PC-9 (cell line): ENCODE measurements at regions not wholly inside any gene's neighbourhood (a gene's known extent, or its start where the extent isn't known, plus 50 kb on each side); places are given as distances from the start of the nearest gene placed in this dataset.

ENCODE experiments used
- BruUV-seq: library from RNA; stranded (reverse); fragments of 400-500 nt; replicated peaks from 2 replicates; lab custom pipeline; 2021; lab: Mats Ljungman, UMichigan
- CTCF ChIA-PET: fragments of 300-600 bp; sonication (Branson Sonifier 250); formaldehyde crosslinking; loops from one replicate; lab custom pipeline; 2022; ENCODE audit warnings: antibody characterized with exemption; lab: Charles Lee
- POLR2A ChIA-PET: fragments of 300-600 bp; sonication (Branson Sonifier 250); formaldehyde crosslinking; loops from one replicate; lab custom pipeline; 2022; ENCODE audit warnings: antibody characterized with exemption; ENCODE audit not compliant: unreplicated experiment; lab: Charles Lee
- DNase-seq, 2 experiments: peaks; one replicate each; pipeline versions ENCODE4 v3.0.0 to v3.0.0-alpha.2; 2015 to 2022; ENCODE audit warnings: mixed read lengths in 1 of 2
- H2AFZ ChIP-seq: fragments of 200-600 bp; sonication (generic); 2 replicates; pipeline ENCODE4 v1.8.1; 2017; ENCODE audit warnings: antibody characterized with exemption
- H3F3A ChIP-seq: fragments of 200-600 bp; sonication (generic); 2 replicates; pipeline ENCODE4 v1.8.1; 2017; ENCODE audit warnings: antibody characterized with exemption, mild to moderate bottlenecking, low read depth; ENCODE audit not compliant: insufficient read depth
- H3K27ac ChIP-seq: fragments of 200-600 bp; sonication (generic); 2 replicates; pipeline ENCODE4 v1.6.1; 2016; ENCODE audit warnings: mixed run types
- H3K27me3 ChIP-seq: fragments of 200-600 bp; sonication (generic); 2 replicates; pipeline ENCODE4 v1.6.1; 2016; ENCODE audit warnings: low read depth, mixed run types; ENCODE audit not compliant: insufficient read depth
- H3K36me3 ChIP-seq: fragments of 200-600 bp; sonication (generic); 2 replicates; pipeline ENCODE4 v1.6.1; 2016; ENCODE audit warnings: low read depth, mixed run types
- H3K4me1 ChIP-seq: fragments of 200-600 bp; sonication (generic); replicated peaks from 2 replicates; pipeline ENCODE4 v1.6.1; 2016; ENCODE audit warnings: mixed run types; ENCODE audit not compliant: insufficient read depth
- H3K4me2 ChIP-seq: fragments of 200-600 bp; sonication (generic); 2 replicates; pipeline ENCODE4 v1.6.1; 2017; ENCODE audit warnings: mixed run types
- H3K4me3 ChIP-seq: fragments of 200-600 bp; sonication (generic); 2 replicates; pipeline ENCODE4 v1.6.1; 2016; ENCODE audit warnings: mixed run types
- H3K79me2 ChIP-seq: fragments of 200-600 bp; sonication (generic); 2 replicates; pipeline ENCODE4 v1.6.1; 2017; ENCODE audit warnings: low read depth, mixed run types
- H3K9me2 ChIP-seq: fragments of 200-600 bp; sonication (generic); 2 replicates; pipeline ENCODE4 v1.8.1; 2017; ENCODE audit warnings: mild to moderate bottlenecking; ENCODE audit not compliant: insufficient read depth
- H3K9me3 ChIP-seq: fragments of 200-600 bp; sonication (generic); 2 replicates; pipeline ENCODE4 v1.8.1; 2016; ENCODE audit warnings: low read depth; ENCODE audit not compliant: insufficient read depth
- H4K20me1 ChIP-seq: fragments of 200-600 bp; sonication (generic); 2 replicates; pipeline ENCODE4 v1.8.1; 2017; ENCODE audit not compliant: insufficient read depth
- EZH2 ChIP-seq: fragments of 200-600 bp; sonication (generic); IDR thresholded peaks from 2 replicates; pipeline ENCODE4 v1.8.0; 2017; ENCODE audit warnings: antibody characterized with exemption, low read depth
- intact Hi-C: fragments of 100-400 bp; cut with micrococcal nuclease; formaldehyde crosslinking; loops from one replicate; pipeline ENCODE4 v1.10.0; 2022; ENCODE audit not compliant: unreplicated experiment
- TF ChIP-seq, protein P1 (sequence below): fragments of 200-600 bp; sonication (generic); conservative IDR thresholded peaks from 2 replicates; pipeline ENCODE4 v1.6.1; 2017; ENCODE audit warnings: mixed run types, antibody characterized with exemption, mild to moderate bottlenecking, moderate library complexity

DNA sequence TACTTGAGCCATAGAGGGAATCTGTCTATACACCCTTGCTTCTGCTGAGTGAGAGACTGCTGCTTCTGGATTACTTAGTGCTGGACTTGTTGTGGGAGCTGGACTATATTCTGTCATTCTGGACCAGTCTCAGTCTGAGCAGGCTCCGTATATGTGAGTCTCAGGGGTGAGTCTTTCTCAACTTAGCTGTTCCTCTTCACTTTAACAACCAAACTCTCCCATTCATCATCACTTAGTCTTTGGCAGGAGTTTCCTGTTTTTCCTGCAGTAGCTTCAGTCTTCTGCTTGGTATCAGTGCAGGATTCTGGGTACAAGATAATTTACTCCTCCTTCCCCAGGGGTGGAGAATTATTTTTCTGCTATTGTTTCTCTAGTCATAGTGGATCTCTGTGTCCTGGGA is 779.5 kb downstream of the METTL15 start:
- Histone ChIP-seq H3K27ac (no peak overlapping the region), H3K79me2 (no peaks in the 10 kb centered on the region), H3F3A (no peaks in the 10 kb centered on the region), H3K9me2 (no peaks in the 10 kb centered on the region), H3K9me3 (no peaks in the 10 kb centered on the region), H3K36me3 (no peaks in the 10 kb centered on the region), H3K4me1 (no peaks in the 10 kb centered on the region), H3K27me3 (no peaks in the 10 kb centered on the region), H3K4me3 (no peak overlapping the region), H4K20me1 (no peaks in the 10 kb centered on the region), H3K4me2 (no peak overlapping the region), H2AFZ (no peak overlapping the region)
- POLR2A ChIA-PET = no interaction called here
- CTCF ChIA-PET = no interaction called here
- no peak for DNase-seq
- BruUV-seq = no TSS peak
- intact Hi-C loops = no loop called here
- TF ChIP-seq EZH2 = no peak
- TF ChIP-seq, protein P1, sequence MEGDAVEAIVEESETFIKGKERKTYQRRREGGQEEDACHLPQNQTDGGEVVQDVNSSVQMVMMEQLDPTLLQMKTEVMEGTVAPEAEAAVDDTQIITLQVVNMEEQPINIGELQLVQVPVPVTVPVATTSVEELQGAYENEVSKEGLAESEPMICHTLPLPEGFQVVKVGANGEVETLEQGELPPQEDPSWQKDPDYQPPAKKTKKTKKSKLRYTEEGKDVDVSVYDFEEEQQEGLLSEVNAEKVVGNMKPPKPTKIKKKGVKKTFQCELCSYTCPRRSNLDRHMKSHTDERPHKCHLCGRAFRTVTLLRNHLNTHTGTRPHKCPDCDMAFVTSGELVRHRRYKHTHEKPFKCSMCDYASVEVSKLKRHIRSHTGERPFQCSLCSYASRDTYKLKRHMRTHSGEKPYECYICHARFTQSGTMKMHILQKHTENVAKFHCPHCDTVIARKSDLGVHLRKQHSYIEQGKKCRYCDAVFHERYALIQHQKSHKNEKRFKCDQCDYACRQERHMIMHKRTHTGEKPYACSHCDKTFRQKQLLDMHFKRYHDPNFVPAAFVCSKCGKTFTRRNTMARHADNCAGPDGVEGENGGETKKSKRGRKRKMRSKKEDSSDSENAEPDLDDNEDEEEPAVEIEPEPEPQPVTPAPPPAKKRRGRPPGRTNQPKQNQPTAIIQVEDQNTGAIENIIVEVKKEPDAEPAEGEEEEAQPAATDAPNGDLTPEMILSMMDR = no peak

DNA sequence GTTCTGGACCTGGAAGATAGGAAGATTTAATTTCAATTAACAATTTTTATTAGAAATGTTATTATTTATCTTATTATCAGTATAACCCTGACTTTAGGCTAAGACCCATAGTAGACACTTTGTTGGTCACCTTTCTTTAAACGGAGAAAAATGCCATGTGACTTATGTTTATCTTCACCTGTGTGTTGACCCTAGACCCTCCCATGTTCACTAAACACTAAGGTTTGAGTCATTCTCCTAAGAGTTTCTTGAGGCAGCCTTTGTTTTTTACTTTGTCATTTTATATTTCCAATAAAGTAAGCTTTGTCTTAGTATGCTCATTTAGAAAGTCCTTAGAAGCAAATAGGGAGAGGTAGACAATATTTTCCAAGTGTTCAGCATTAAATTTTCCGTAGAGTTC is 771.7 kb downstream of the METTL15 start:
- no peaks in the 10 kb centered on the region for H3K36me3 ChIP-seq
- intact Hi-C loops = no loop called here
- TF ChIP-seq, protein P1 = no peak
- no peak for TF ChIP-seq EZH2
- no peaks in the 10 kb centered on the region for H3K79me2 ChIP-seq
- no peak overlapping the region for H3K27ac ChIP-seq
- CTCF ChIA-PET = no interaction called here
- no peaks in the 10 kb centered on the region for H3K4me1 ChIP-seq
- POLR2A ChIA-PET = interaction anchor here (0.5 kb wide), 1 partner anchor 10 kb away, joined by 3 read pairs; no protein-coding TSS in a partner anchor
- DNase-seq = no peak
- no peak overlapping the region for H2AFZ ChIP-seq
- H3K9me3 ChIP-seq = no peaks in the 10 kb centered on the region
- H4K20me1 ChIP-seq = no peaks in the 10 kb centered on the region
- no peak overlapping the region for H3K4me2 ChIP-seq
- H3K27me3 ChIP-seq = no peaks in the 10 kb centered on the region
- no peaks in the 10 kb centered on the region for H3F3A ChIP-seq
- no TSS peak for BruUV-seq
- no peak overlapping the region for H3K4me3 ChIP-seq
- no peaks in the 10 kb centered on the region for H3K9me2 ChIP-seq

GRCh38 chr11:28878025-28878424 is 769.8 kb downstream of the METTL15 start:
- POLR2A ChIA-PET = no interaction called here

More at GRCh38 chr11:28878025-28878424, 769.8 kb downstream of the METTL15 start:
- H3K4me3 ChIP-seq = no peak overlapping the region
- no peaks in the 10 kb centered on the region for H3K4me1 ChIP-seq
- H3K36me3 ChIP-seq = no peaks in the 10 kb centered on the region
- no peaks in the 10 kb centered on the region for H3F3A ChIP-seq
- no peaks in the 10 kb centered on the region for H3K9me3 ChIP-seq
- H3K27ac ChIP-seq = no peak overlapping the region
- BruUV-seq = no TSS peak
- intact Hi-C loops = no loop called here
- H4K20me1 ChIP-seq = no peaks in the 10 kb centered on the region
- no peaks in the 10 kb centered on the region for H3K27me3 ChIP-seq
- CTCF ChIA-PET = no interaction called here
- no peaks in the 10 kb centered on the region for H3K9me2 ChIP-seq
- no peak for TF ChIP-seq EZH2
- TF ChIP-seq, protein P1 = no peak
- H3K79me2 ChIP-seq = no peaks in the 10 kb centered on the region
- H3K4me2 ChIP-seq = no peak overlapping the region
- no peak for DNase-seq
- H2AFZ ChIP-seq = no peak overlapping the region
